Stimulated activated CD8-positive, alpha-beta memory T cell treated with anti-CD3 and anti-CD28 coated beads, Interleukin-15, amount 100 ng/mL, for 24 hours (primary cell): ENCODE measurements at regions not wholly inside any gene's neighbourhood (a gene's known extent, or its start where the extent isn't known, plus 50 kb on each side); places are given as distances from the start of the nearest gene placed in this dataset.

Experiments used
- DNase-seq: peaks from one replicate; pipeline ENCODE4 v3.0.0-alpha.2; 2020; ENCODE audit warnings: low read depth

- DNase-seq, result no peak
Observed at GRCh38 chr2:146235158-146235557, 1609.7 kb upstream of the ACVR2A start.

- DNase-seq, result no peak
Observed at GRCh38 chr2:146229508-146230155, 1615.2 kb upstream of the ACVR2A start.

- no peak for DNase-seq
Observed at GRCh38 chr2:146228466-146229058, 1616.3 kb upstream of the ACVR2A start.

GRCh38 chr2:146228020-146228393, 1616.8 kb upstream of the ACVR2A start:
- DNase-seq, result no peak

- DNase-seq, result no peak
Observed at GRCh38 chr2:146227152-146228019, 1617.4 kb upstream of the ACVR2A start.

- no peak for DNase-seq
Observed at GRCh38 chr2:146226077-146226476, 1618.8 kb upstream of the ACVR2A start.

GRCh38 chr2:146221826-146222225, 1623.0 kb upstream of the ACVR2A start:
- no peak for DNase-seq

- DNase-seq, result no peak
Observed at GRCh38 chr2:146220957-146221356, 1623.9 kb upstream of the ACVR2A start.

- DNase-seq, result no peak
Observed at GRCh38 chr2:146214394-146214929, 1630.4 kb upstream of the ACVR2A start.

- no peak for DNase-seq
Observed at GRCh38 chr2:146213674-146214073, 1631.2 kb upstream of the ACVR2A start.

GRCh38 chr2:146212602-146213001, 1632.2 kb upstream of the ACVR2A start:
- DNase-seq, result no peak

- DNase-seq, result no peak
Observed at GRCh38 chr2:146209842-146210275, 1635.0 kb upstream of the ACVR2A start.

GRCh38 chr2:146207901-146208300, 1636.9 kb upstream of the ACVR2A start:
- no peak for DNase-seq

- DNase-seq, result no peak
Observed at GRCh38 chr2:146207417-146207816, 1637.4 kb upstream of the ACVR2A start.

- no peak for DNase-seq
Observed at GRCh38 chr2:146203064-146203624, 1641.7 kb upstream of the ACVR2A start.

- DNase-seq, result no peak
Observed at GRCh38 chr2:146193619-146194018, 1651.2 kb upstream of the ACVR2A start.

GRCh38 chr2:146189541-146189940, 1655.3 kb upstream of the ACVR2A start:
- DNase-seq, result no peak

GRCh38 chr2:146173934-146174333, 1654.0 kb upstream of the ZEB2 start:
- DNase-seq, result no peak

- DNase-seq, result no peak
Observed at GRCh38 chr2:146161256-146161882, 1641.5 kb upstream of the ZEB2 start.

- no peak for DNase-seq
Observed at GRCh38 chr2:146158072-146158674, 1638.3 kb upstream of the ZEB2 start.

- DNase-seq, result no peak
Observed at GRCh38 chr2:146147448-146148012, 1627.6 kb upstream of the ZEB2 start.
